ENCODE measurements at regions not wholly inside any gene's neighbourhood (a gene's known extent, or its start where the extent isn't known, plus 50 kb on each side); places are given as distances from the start of the nearest gene placed in this dataset.

- no peak overlapping the region for H3K4me3 ChIP-seq (replicated peaks; ENCODE audit: low read depth, low read length)
- TF ChIP-seq CTCF (IDR thresholded peaks at IDR 0.05; ENCODE audit: low read depth, low read length, missing control alignments): no peak
- no peak for DNase-seq (ENCODE audit: extremely low read depth, low read depth)
These were observed 1891.7 kb upstream of the WWC1 start for GRCh38 chr5:166399781-166400180.

GRCh38 chr5:166401391-166401790, 1890.1 kb upstream of the WWC1 start:
- H3K4me3 ChIP-seq (replicated peaks; ENCODE audit: low read depth, low read length): no peak overlapping the region
- no peak for TF ChIP-seq CTCF (IDR thresholded peaks at IDR 0.05; ENCODE audit: low read depth, low read length, missing control alignments)
- no peak for DNase-seq (ENCODE audit: extremely low read depth, low read depth)

GRCh38 chr5:166412191-166412590, 1879.3 kb upstream of the WWC1 start:
- DNase-seq (ENCODE audit: extremely low read depth, low read depth): no peak
- no peak for TF ChIP-seq CTCF (IDR thresholded peaks at IDR 0.05; ENCODE audit: low read depth, low read length, missing control alignments)
- H3K4me3 ChIP-seq (replicated peaks; ENCODE audit: low read depth, low read length): no peak overlapping the region

- no peak for DNase-seq (ENCODE audit: extremely low read depth, low read depth)
- no peak for TF ChIP-seq CTCF (IDR thresholded peaks at IDR 0.05; ENCODE audit: low read depth, low read length, missing control alignments)
- H3K4me3 ChIP-seq (replicated peaks; ENCODE audit: low read depth, low read length): no peak overlapping the region
These were observed 1864.2 kb upstream of the WWC1 start for GRCh38 chr5:166427211-166427610.

GRCh38 chr5:166428264-166428803, 1863.1 kb upstream of the WWC1 start:
- TF ChIP-seq CTCF (IDR thresholded peaks at IDR 0.05; ENCODE audit: low read depth, low read length, missing control alignments): no peak
- no peak for DNase-seq (ENCODE audit: extremely low read depth, low read depth)
- H3K4me3 ChIP-seq (replicated peaks; ENCODE audit: low read depth, low read length): no peak overlapping the region

GRCh38 chr5:166430491-166431319, 1860.7 kb upstream of the WWC1 start:
- no peak for TF ChIP-seq CTCF (IDR thresholded peaks at IDR 0.05; ENCODE audit: low read depth, low read length, missing control alignments)
- DNase-seq (ENCODE audit: extremely low read depth, low read depth): no peak

More at GRCh38 chr5:166430491-166431319, 1860.7 kb upstream of the WWC1 start:
- no peak overlapping the region for H3K4me3 ChIP-seq (replicated peaks; ENCODE audit: low read depth, low read length)
